ENCODE measurements at regions not wholly inside any gene's neighbourhood (a gene's known extent, or its start where the extent isn't known, plus 50 kb on each side); places are given as distances from the start of the nearest gene placed in this dataset.

GRCh38 chr2:125710561-125710960 lies 945.4 kb upstream of the GYPC start:
- no peaks in the 10 kb centered on the region for H3K36me3 Mint-ChIP-seq (ENCODE audit: low read depth)
- H3K4me1 Mint-ChIP-seq: peaks cover 5% of the 10 kb centered on the region
- DNase-seq (ENCODE audit: low read depth, low spot score): no peak
- no peaks in the 10 kb centered on the region for H3K27me3 Mint-ChIP-seq (ENCODE audit: low read depth)
- peaks cover 15% of the 10 kb centered on the region for H3K9me3 Mint-ChIP-seq
- H3K4me3 Mint-ChIP-seq: no peak overlapping the region
- TF ChIP-seq CTCF (conservative IDR thresholded peaks at IDR 0.05): peak; percentile 30
- no peak overlapping the region for H3K27ac Mint-ChIP-seq (ENCODE audit: unreplicated experiment)

- no peak overlapping the region for H3K4me3 Mint-ChIP-seq
- no peak overlapping the region for H3K27ac Mint-ChIP-seq (ENCODE audit: unreplicated experiment)
- H3K9me3 Mint-ChIP-seq: peaks cover 15% of the 10 kb centered on the region
Observed at GRCh38 chr2:125711075-125711474, 944.9 kb upstream of the GYPC start.

GRCh38 chr2:125713533-125713932 lies 942.4 kb upstream of the GYPC start:
- Mint-ChIP-seq H3K9me3 (peaks cover 7% of the 10 kb centered on the region), H3K4me1 (peaks cover 5% of the 10 kb centered on the region), H3K27ac (ENCODE audit: unreplicated experiment) (no peak overlapping the region), H3K36me3 (ENCODE audit: low read depth) (no peaks in the 10 kb centered on the region), H3K4me3 (no peak overlapping the region), H3K27me3 (ENCODE audit: low read depth) (no peaks in the 10 kb centered on the region)
- DNase-seq (ENCODE audit: low read depth, low spot score): no peak
- TF ChIP-seq CTCF (conservative IDR thresholded peaks at IDR 0.05): no peak

More at GRCh38 chr2:125711075-125711474, 944.9 kb upstream of the GYPC start:
- Mint-ChIP-seq H3K4me1 (peaks cover 5% of the 10 kb centered on the region), H3K27me3 (ENCODE audit: low read depth) (no peaks in the 10 kb centered on the region), H3K36me3 (ENCODE audit: low read depth) (no peaks in the 10 kb centered on the region)
- TF ChIP-seq CTCF (conservative IDR thresholded peaks at IDR 0.05): no peak
- DNase-seq (ENCODE audit: low read depth, low spot score): no peak

GRCh38 chr2:125721072-125721721 lies 934.8 kb upstream of the GYPC start:
- Mint-ChIP-seq H3K9me3 (no peaks in the 10 kb centered on the region), H3K27ac (ENCODE audit: unreplicated experiment) (no peak overlapping the region), H3K27me3 (ENCODE audit: low read depth) (no peaks in the 10 kb centered on the region), H3K4me1 (no peaks in the 10 kb centered on the region), H3K4me3 (no peak overlapping the region), H3K36me3 (ENCODE audit: low read depth) (no peaks in the 10 kb centered on the region)
- no peak for DNase-seq (ENCODE audit: low read depth, low spot score)
- no peak for TF ChIP-seq CTCF (conservative IDR thresholded peaks at IDR 0.05)

- no peak overlapping the region for H3K4me3 Mint-ChIP-seq
- H3K27me3 Mint-ChIP-seq (ENCODE audit: low read depth): no peaks in the 10 kb centered on the region
- no peak overlapping the region for H3K27ac Mint-ChIP-seq (ENCODE audit: unreplicated experiment)
- DNase-seq (ENCODE audit: low read depth, low spot score): no peak
- H3K4me1 Mint-ChIP-seq: no peaks in the 10 kb centered on the region
- H3K9me3 Mint-ChIP-seq: peaks cover 9% of the 10 kb centered on the region
- peaks cover 4% of the 10 kb centered on the region for H3K36me3 Mint-ChIP-seq (ENCODE audit: low read depth)
- TF ChIP-seq CTCF (conservative IDR thresholded peaks at IDR 0.05): no peak
Observed at GRCh38 chr2:125730921-125731320, 925.0 kb upstream of the GYPC start.

Measured in neural crest cell (in vitro differentiated cells).